Spinal cord (tissue), 9 donors: ENCODE measurements at regions not wholly inside any gene's neighbourhood (a gene's known extent, or its start where the extent isn't known, plus 50 kb on each side); places are given as distances from the start of the nearest gene placed in this dataset.
"Not testable (repeated sequence)": the region's sequence is repeated elsewhere in the genome, so short reads cannot be mapped to it uniquely, and the experiment has no call there.

Experiments used
- DNase-seq, 6 donors: peaks; one replicate each; pipeline versions ENCODE4 v3.0.0 to v3.0.0-alpha.2; 2013 to 2015; ENCODE audit warnings: low spot score in 6 of 6, low read depth in 4 of 6
- H3K27ac ChIP-seq: one replicate; pipeline ENCODE4 v1.5.1; 2013; ENCODE audit warnings: low read depth, low read length, control low read depth
- H3K27me3 ChIP-seq: one replicate; pipeline ENCODE4 v1.6.1; 2013; ENCODE audit warnings: low read length; ENCODE audit not compliant: control insufficient read depth, insufficient read depth
- H3K36me3 ChIP-seq: one replicate; pipeline ENCODE4 v1.6.1; 2013; ENCODE audit warnings: low read length; ENCODE audit not compliant: control insufficient read depth, insufficient read depth
- H3K4me1 ChIP-seq: one replicate; pipeline ENCODE4 v1.6.1; 2013; ENCODE audit warnings: low read length; ENCODE audit not compliant: control insufficient read depth, insufficient read depth
- H3K4me3 ChIP-seq: one replicate; pipeline ENCODE4 v1.5.1; 2013; ENCODE audit warnings: low read depth, low read length, control low read depth
- H3K9me3 ChIP-seq: one replicate; pipeline ENCODE4 v1.6.1; 2013; ENCODE audit warnings: low read length; ENCODE audit not compliant: control insufficient read depth, insufficient read depth
- WGBS: methylation state at CpG from one replicate; pipeline ENCODE4 v1.1.5; 2013; ENCODE audit warnings: missing lambda C conversion rate; ENCODE audit not compliant: insufficient coverage; 5-methylcytosine and 5-hydroxymethylcytosine counted together
- donor health status: healthy.

DNA sequence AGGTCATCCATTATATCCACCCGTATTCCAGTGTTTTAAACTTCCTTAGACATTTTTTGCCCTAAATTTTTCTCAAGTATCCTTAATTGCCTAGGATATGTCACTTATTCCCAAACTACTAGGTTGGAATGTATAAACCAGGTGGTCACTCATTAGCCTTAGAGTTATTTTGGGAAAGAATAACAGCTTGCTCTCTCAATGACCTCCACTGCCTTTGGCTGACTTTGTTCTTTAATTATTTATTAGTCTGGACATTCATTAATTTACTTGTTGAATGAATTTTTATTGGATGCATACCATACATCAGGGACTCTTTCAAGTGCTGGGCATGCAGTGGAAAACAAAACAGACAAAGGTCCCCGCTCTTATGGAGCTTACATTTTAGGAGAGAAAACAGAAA, 609.3 kb upstream of the IGFBP7 start:
- Histone ChIP-seq H3K27ac (no peak overlapping the region), H3K4me1 (no peaks in the 10 kb centered on the region), H3K4me3 (no peak overlapping the region), H3K9me3 (no peaks in the 10 kb centered on the region), H3K27me3 (no peaks in the 10 kb centered on the region), H3K36me3 (no peaks in the 10 kb centered on the region)
- no peak for DNase-seq
- no CpG with 5 or more reads among the region's 2 CpGs for WGBS

DNA sequence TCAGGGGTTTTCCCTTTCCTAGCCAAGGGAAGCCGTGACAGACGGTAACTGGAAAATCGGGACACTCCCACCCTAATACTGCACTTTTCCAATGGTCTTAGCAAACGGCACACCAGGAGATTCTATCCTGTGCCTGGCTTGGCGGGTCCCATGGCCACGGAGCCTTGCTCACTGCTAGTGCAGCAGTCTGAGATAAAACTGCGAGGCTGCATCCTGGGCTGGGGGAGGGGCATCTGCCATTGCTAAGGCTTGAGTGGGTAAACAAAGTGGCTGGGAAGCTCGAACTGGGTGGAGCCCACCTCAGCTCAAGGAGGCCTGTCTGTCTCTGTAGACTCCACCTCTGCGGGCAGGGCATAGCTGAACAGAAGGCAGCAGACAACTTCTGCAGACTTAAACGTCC, 604.1 kb upstream of the IGFBP7 start:
- not testable (repeated sequence) for H3K27me3 ChIP-seq, H3K27ac ChIP-seq, H3K4me1 ChIP-seq, DNase-seq, H3K4me3 ChIP-seq, H3K36me3 ChIP-seq, H3K9me3 ChIP-seq
- 89% methylated on average over 8 of the region's 10 CpGs for WGBS

GRCh38 chr4:57710053-57710452, 599.9 kb upstream of the IGFBP7 start:
- Histone ChIP-seq H3K27ac (no peak overlapping the region), H3K4me1 (no peaks in the 10 kb centered on the region), H3K9me3 (no peaks in the 10 kb centered on the region), H3K27me3 (no peaks in the 10 kb centered on the region), H3K36me3 (no peaks in the 10 kb centered on the region), H3K4me3 (no peak overlapping the region)
- WGBS, result 88% methylated on average over 2 of the region's 2 CpGs
- DNase-seq, result no peak

DNA sequence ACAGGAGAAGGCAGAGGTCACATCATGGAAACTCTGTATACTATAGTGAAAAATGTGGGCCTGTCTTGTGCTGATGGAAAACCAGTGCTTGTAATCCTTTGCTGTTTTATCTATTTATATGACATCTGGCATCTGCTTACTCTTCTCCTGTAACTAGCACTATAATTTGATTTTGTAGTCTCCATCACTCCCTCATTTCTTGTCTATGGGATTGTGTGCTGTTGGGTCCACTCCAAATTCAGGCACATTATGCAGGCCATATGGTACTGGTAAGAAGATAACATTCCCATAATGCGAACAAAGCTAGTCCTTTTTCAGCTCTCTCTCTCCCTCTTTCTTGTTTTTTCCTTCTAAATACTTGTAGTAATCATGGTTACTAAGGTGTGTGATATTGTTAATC, 581.2 kb upstream of the IGFBP7 start:
- DNase-seq, result peak in 1 of 6 donors; percentile 82
- Histone ChIP-seq H3K36me3 (no peaks in the 10 kb centered on the region), H3K4me1 (no peaks in the 10 kb centered on the region), H3K4me3 (no peak overlapping the region), H3K27me3 (no peaks in the 10 kb centered on the region), H3K9me3 (no peaks in the 10 kb centered on the region), H3K27ac (no peak overlapping the region)
- no CpG with 5 or more reads among the region's 1 CpG for WGBS

DNA sequence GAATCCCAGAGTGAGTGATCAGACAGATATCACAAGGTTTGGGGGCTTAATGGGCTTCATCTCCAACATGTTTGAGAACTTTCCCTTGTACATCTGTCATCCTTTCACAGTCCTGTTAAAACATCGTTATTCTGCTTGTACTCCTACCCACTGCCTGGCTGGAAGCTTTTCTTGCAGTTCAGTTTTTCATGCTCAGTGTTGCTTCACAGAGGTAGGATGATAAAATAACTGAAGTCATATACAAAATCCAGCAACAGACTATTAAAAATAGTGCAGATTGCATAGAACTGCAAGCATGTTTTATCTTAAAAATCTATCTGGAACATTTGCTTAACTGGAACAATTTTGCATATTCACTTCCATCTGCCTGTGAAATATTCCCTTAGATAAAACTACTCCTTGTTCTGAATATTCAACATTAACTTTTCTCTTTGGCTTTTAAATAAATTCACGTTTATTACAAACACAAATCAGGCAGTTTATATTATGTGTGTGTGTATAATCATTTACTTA, 579.6 kb upstream of the IGFBP7 start:
- DNase-seq, result peak in 1 of 6 donors; percentile 59
- Histone ChIP-seq H3K9me3 (no peaks in the 10 kb centered on the region), H3K27me3 (no peaks in the 10 kb centered on the region), H3K4me1 (no peaks in the 10 kb centered on the region), H3K27ac (no peak overlapping the region), H3K36me3 (no peaks in the 10 kb centered on the region), H3K4me3 (no peak overlapping the region)
- no CpG with 5 or more reads among the region's 2 CpGs for WGBS

- Histone ChIP-seq H3K4me3 (no peak overlapping the region), H3K27ac (no peak overlapping the region), H3K4me1 (no peaks in the 10 kb centered on the region), H3K9me3 (no peaks in the 10 kb centered on the region), H3K36me3 (no peaks in the 10 kb centered on the region), H3K27me3 (no peaks in the 10 kb centered on the region)
- DNase-seq, result no peak
Measured at GRCh38 chr4:57682275-57682674, 572.1 kb upstream of the IGFBP7 start.

- H3K27ac ChIP-seq, result no peak overlapping the region
- H3K36me3 ChIP-seq, result no peaks in the 10 kb centered on the region
- no peaks in the 10 kb centered on the region for H3K9me3 ChIP-seq
- 93% methylated on average over 2 of the region's 7 CpGs for WGBS
- DNase-seq, result no peak
- H3K27me3 ChIP-seq, result no peaks in the 10 kb centered on the region
- H3K4me1 ChIP-seq, result no peaks in the 10 kb centered on the region
- no peak overlapping the region for H3K4me3 ChIP-seq
Measured at GRCh38 chr4:57679969-57680368, 569.8 kb upstream of the IGFBP7 start.

GRCh38 chr4:57676394-57676793, 566.2 kb upstream of the IGFBP7 start:
- Histone ChIP-seq H3K9me3 (no peaks in the 10 kb centered on the region), H3K27ac (no peak overlapping the region), H3K4me3 (no peak overlapping the region), H3K36me3 (no peaks in the 10 kb centered on the region), H3K4me1 (no peaks in the 10 kb centered on the region), H3K27me3 (no peaks in the 10 kb centered on the region)
- DNase-seq, result no peak
- WGBS, result 93% methylated on average over 6 of the region's 6 CpGs

DNA sequence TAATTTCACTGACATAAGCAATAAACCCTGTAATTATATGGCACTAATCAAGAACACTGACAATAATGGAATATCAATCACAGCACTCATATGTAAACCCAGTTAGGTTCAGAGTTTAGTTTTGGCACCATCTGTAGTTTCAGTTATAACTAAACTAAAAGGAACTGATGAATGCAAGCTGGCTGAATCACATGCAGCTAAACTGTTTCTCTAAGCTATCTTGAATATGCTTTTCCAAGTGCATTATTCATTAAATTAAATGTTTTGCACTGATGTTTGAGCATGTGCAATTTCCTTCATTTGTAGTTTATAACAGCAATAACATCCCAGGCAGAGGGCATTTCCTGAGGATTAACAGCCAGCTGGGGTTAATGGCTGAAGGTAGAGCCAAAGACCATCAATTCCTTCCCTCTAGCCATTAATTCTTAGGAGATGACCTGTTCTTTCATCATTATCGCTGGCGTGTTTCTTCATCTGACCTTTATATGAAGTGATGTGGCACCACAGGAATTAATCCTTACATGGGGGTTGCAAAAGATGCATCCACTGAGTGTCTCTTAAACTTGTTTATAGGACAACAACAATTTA, 562.8 kb upstream of the IGFBP7 start:
- no peak overlapping the region for H3K27ac ChIP-seq
- H3K36me3 ChIP-seq, result no peaks in the 10 kb centered on the region
- H3K4me3 ChIP-seq, result no peak overlapping the region
- WGBS, result no CpG with 5 or more reads among the region's 2 CpGs
- peak in 1 of 6 donors; percentile 62 for DNase-seq
- no peaks in the 10 kb centered on the region for H3K9me3 ChIP-seq
- H3K27me3 ChIP-seq, result no peaks in the 10 kb centered on the region
- H3K4me1 ChIP-seq, result no peaks in the 10 kb centered on the region

GRCh38 chr4:57668621-57669020, 558.4 kb upstream of the IGFBP7 start:
- no peaks in the 10 kb centered on the region for H3K9me3 ChIP-seq
- no peak for DNase-seq
- H3K36me3 ChIP-seq, result no peaks in the 10 kb centered on the region
- no peaks in the 10 kb centered on the region for H3K4me1 ChIP-seq
- H3K4me3 ChIP-seq, result no peak overlapping the region
- 50% methylated on average over 1 of the region's 2 CpGs for WGBS
- no peaks in the 10 kb centered on the region for H3K27me3 ChIP-seq
- H3K27ac ChIP-seq, result no peak overlapping the region
